Left lobe of liver (tissue), 2 donors: ENCODE measurements at regions not wholly inside any gene's neighbourhood (a gene's known extent, or its start where the extent isn't known, plus 50 kb on each side); places are given as distances from the start of the nearest gene placed in this dataset.
A peak's percentile ranks its signal among the peaks of the same experiment; 100 is the strongest.

Source experiments
- ATAC-seq: fragments of 200-7000 bp; cut with Tn5 transposase; one replicate; pipeline ENCODE4 v1.9.1; 2020; ENCODE audit warnings: mild to moderate bottlenecking, moderate library complexity
- DNase-seq: peaks from one replicate; pipeline ENCODE4 v3.0.0-alpha.2; 2020; ENCODE audit warnings: low spot score
- donor health status: DM: no; HTN: no; CAD: no; lungs with moderate emphysema.
- donor health status: DM: no; HTN: yes; CAD: no.

GRCh38 chr18:5091741-5092140 is 105.3 kb downstream of the AKAIN1 start:
- ATAC-seq (no peak), DNase-seq (no peak)

GRCh38 chr18:5075297-5075696 is 121.8 kb downstream of the AKAIN1 start:
- no peak for ATAC-seq
- DNase-seq = no peak

- DNase-seq = no peak
Observed at GRCh38 chr18:5073026-5073944, 123.8 kb downstream of the AKAIN1 start.

GRCh38 chr18:5068851-5069250 is 128.2 kb downstream of the AKAIN1 start:
- no peak for DNase-seq
- ATAC-seq = no peak

More at GRCh38 chr18:5073026-5073944, 123.8 kb downstream of the AKAIN1 start:
- peak; percentile 87 for ATAC-seq

GRCh38 chr18:5066380-5066977 is 130.6 kb downstream of the AKAIN1 start:
- no peak for DNase-seq
- ATAC-seq = peak; percentile 36

- ATAC-seq (no peak), DNase-seq (no peak)
Observed at GRCh38 chr18:5065615-5066014, 131.4 kb downstream of the AKAIN1 start.

GRCh38 chr18:5064841-5065370 is 132.2 kb downstream of the AKAIN1 start:
- DNase-seq (no peak), ATAC-seq (no peak)

GRCh38 chr18:5061785-5062184 is 135.3 kb downstream of the AKAIN1 start:
- no peak for ATAC-seq

GRCh38 chr18:5060543-5060942 is 136.5 kb downstream of the AKAIN1 start:
- no peak for DNase-seq

More at GRCh38 chr18:5061785-5062184, 135.3 kb downstream of the AKAIN1 start:
- no peak for DNase-seq

GRCh38 chr18:5059696-5060032 is 137.4 kb downstream of the AKAIN1 start:
- ATAC-seq = no peak

More at GRCh38 chr18:5060543-5060942, 136.5 kb downstream of the AKAIN1 start:
- ATAC-seq = no peak

GRCh38 chr18:5058768-5059695 is 138.0 kb downstream of the AKAIN1 start:
- DNase-seq (no peak), ATAC-seq (peak; percentile 36)

More at GRCh38 chr18:5059696-5060032, 137.4 kb downstream of the AKAIN1 start:
- DNase-seq = no peak

- ATAC-seq = peak; percentile 98
Observed at GRCh38 chr18:5057386-5058348, 139.4 kb downstream of the AKAIN1 start.

GRCh38 chr18:5052491-5052890 is 144.6 kb downstream of the AKAIN1 start:
- DNase-seq (no peak), ATAC-seq (no peak)

More at GRCh38 chr18:5057386-5058348, 139.4 kb downstream of the AKAIN1 start:
- peak; percentile 52 for DNase-seq

GRCh38 chr18:5051207-5051606 is 145.8 kb downstream of the AKAIN1 start:
- no peak for DNase-seq
- ATAC-seq = no peak

GRCh38 chr18:5049124-5049523 is 147.9 kb downstream of the AKAIN1 start:
- ATAC-seq (no peak), DNase-seq (no peak)

- no peak for DNase-seq
- no peak for ATAC-seq
Observed at GRCh38 chr18:5040476-5040875, 156.6 kb downstream of the AKAIN1 start.

- no peak for DNase-seq
- no peak for ATAC-seq
Observed at GRCh38 chr18:5036523-5036922, 160.5 kb downstream of the AKAIN1 start.

- ATAC-seq = no peak
- no peak for DNase-seq
Observed at GRCh38 chr18:5031216-5031615, 165.8 kb downstream of the AKAIN1 start.

GRCh38 chr18:5030636-5031035 is 166.4 kb downstream of the AKAIN1 start:
- no peak for ATAC-seq
- no peak for DNase-seq

GRCh38 chr18:5029592-5029991 is 167.5 kb downstream of the AKAIN1 start:
- DNase-seq (no peak), ATAC-seq (no peak)
